Heart right ventricle (tissue), 16 donors: ENCODE measurements at regions not wholly inside any gene's neighbourhood (a gene's known extent, or its start where the extent isn't known, plus 50 kb on each side); places are given as distances from the start of the nearest gene placed in this dataset.

ENCODE experiments used
- ATAC-seq, 8 donors: fragments of 200-7000 bp; cut with Tn5 transposase; one replicate each; pipeline ENCODE4 v1.9.1; 2020; ENCODE audit warnings: mild to moderate bottlenecking in 8 of 8, moderate library complexity in 8 of 8, moderate number of reproducible peaks in 1 of 8
- DNase-seq, 2 donors: peaks; one replicate each; pipeline ENCODE4 v3.0.0-alpha.2; 2020
- H3K27ac ChIP-seq, 10 donors: fragments of 200-600 bp; sonication (generic) in 2 of 10; one replicate each; pipeline versions ENCODE4 v1.5.0 to v1.8.0; 2020 to 2022; ENCODE audit warnings: mild to moderate bottlenecking in 3 of 10
- H3K27me3 ChIP-seq, 7 donors: fragments of 200-600 bp; one replicate each; pipeline ENCODE4 v1.8.0; 2021 to 2022; ENCODE audit warnings: mild to moderate bottlenecking in 2 of 7
- H3K36me3 ChIP-seq, 9 donors: fragments of 200-600 bp; sonication (generic) in 1 of 9; one replicate each; pipeline versions ENCODE4 v1.5.0 to v1.8.0; 2020 to 2022; ENCODE audit warnings: mild to moderate bottlenecking in 2 of 9
- H3K4me1 ChIP-seq, 9 donors: fragments of 200-600 bp; sonication (generic) in 1 of 9; one replicate each; pipeline versions ENCODE4 v1.5.0 to v1.8.0; 2020 to 2022; ENCODE audit warnings: mild to moderate bottlenecking in 4 of 9
- H3K4me3 ChIP-seq, 10 donors: fragments of 200-600 bp; sonication (generic) in 2 of 10; one replicate each; pipeline versions ENCODE4 v1.5.0 to v1.8.0; 2020 to 2022; ENCODE audit warnings: mild to moderate bottlenecking in 7 of 10, moderate library complexity in 2 of 10
- H3K9me3 ChIP-seq, 11 donors: fragments of 200-600 bp in 10 of 11; sonication (generic) in 2 of 11; one replicate each; pipeline versions ENCODE4 v1.5.0 to v1.8.0; 2013 to 2022; ENCODE audit warnings: mild to moderate bottlenecking in 2 of 11, control low read depth in 1 of 11, moderate library complexity in 1 of 11
- WGBS, 2 donors: extraction: QIAGEN DNeasy Blood & Tissue Kit; methylation state at CpG; one replicate each; pipeline ENCODE4 v1.1.7; 2013; ENCODE audit warnings: inconsistent platforms in 1 of 2; 5-methylcytosine and 5-hydroxymethylcytosine counted together
- intact Hi-C, 10 donors: fragments of 100-400 bp; cut with DNase I; formaldehyde crosslinking; loops; one replicate each; pipeline versions ENCODE4 v1.11.1 to v1.14.2; 2022
- TF ChIP-seq, protein P1 (sequence below), 9 donors: fragments of 200-600 bp; sonication (generic) in 2 of 9; IDR thresholded peaks; one replicate each; pipeline versions ENCODE4 v1.5.0 to v1.8.0; 2021 to 2022; ENCODE audit warnings: antibody characterized with exemption in 9 of 9, mild to moderate bottlenecking in 5 of 9, moderate library complexity in 1 of 9
- donor health status: Arrhythmogenic right ventricular cardiomyopathy.
- donor health status: ischemic (EF 13 %, LVEDD 7.1; RV severe dilation, severe dysfunction).
- donor health status: healthy with polysubstance abuse.
- donor health status: DM: no; HTN: yes; CAD: no.
- donor health status: DM: no; HTN: no; CAD: no.
- donor health status: ischemic (EF 25% LVEDD 6.9; RV normal size, moderate dysfunction).
- donor health status: ischemic (EF 25% LVEDD 5.7; RV mildly dilated, moderate dysfunction).
- donor health status: healthy.
- donor health status: DM: yes; HTN: yes; CAD: no.
- donor health status: Ischemic cardiomyopathy.
- donor health status: ischemic (EF 35%, LVEDD 5.7; RV mildly dilated, moderate dysfunction).
- donor health status: nonischemic (EF 11% LVEDD 7.7; RV severe dilation, severe dysfunction).
- donor health status: DM: yes; HTN: yes; CAD: no.
- donor health status: PGD.
- donor health status: ischemic (EF 29% LVEDD 5.4; RV normal size, mild dysfunction).
- donor health status: nonischemic (EF 23%, LVEDD 6.1; RV moderate dilation, normal function).

DNA sequence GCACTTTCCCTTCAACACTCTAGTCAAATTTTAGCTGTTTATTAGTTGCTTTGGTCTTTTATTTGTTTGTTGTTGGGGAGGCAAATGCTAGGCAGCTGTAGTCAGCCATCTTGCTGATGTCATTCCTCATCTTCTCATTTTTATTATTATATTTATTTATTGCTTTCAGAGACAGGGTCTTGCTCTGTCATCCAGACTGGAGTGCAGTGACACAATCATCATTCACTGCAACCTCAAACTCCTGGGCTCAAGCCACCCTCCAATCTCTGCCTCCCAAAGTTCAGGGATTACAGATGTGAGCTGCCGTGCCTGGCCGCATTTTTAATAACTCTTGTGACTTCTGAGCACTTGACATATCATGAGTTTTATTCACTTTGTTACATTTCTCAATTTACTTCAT, 441.4 kb downstream of the DIPK2A start:
- no peak overlapping the region for H3K27ac ChIP-seq
- intact Hi-C loops: no loop called here
- no peaks in the 10 kb centered on the region for H3K4me1 ChIP-seq
- DNase-seq (no peak), ATAC-seq (no peak)
- H3K9me3 ChIP-seq: peaks cover 0 to 11% (median 0%) of the 10 kb centered on the region in 11 donors
- no peaks in the 10 kb centered on the region for H3K36me3 ChIP-seq
- 94 to 95% methylated on average over 2 of the region's 2 CpGs for whole genome bisulfite sequencing, 2 donors
- no peak overlapping the region for H3K4me3 ChIP-seq
- TF ChIP-seq, protein P1, sequence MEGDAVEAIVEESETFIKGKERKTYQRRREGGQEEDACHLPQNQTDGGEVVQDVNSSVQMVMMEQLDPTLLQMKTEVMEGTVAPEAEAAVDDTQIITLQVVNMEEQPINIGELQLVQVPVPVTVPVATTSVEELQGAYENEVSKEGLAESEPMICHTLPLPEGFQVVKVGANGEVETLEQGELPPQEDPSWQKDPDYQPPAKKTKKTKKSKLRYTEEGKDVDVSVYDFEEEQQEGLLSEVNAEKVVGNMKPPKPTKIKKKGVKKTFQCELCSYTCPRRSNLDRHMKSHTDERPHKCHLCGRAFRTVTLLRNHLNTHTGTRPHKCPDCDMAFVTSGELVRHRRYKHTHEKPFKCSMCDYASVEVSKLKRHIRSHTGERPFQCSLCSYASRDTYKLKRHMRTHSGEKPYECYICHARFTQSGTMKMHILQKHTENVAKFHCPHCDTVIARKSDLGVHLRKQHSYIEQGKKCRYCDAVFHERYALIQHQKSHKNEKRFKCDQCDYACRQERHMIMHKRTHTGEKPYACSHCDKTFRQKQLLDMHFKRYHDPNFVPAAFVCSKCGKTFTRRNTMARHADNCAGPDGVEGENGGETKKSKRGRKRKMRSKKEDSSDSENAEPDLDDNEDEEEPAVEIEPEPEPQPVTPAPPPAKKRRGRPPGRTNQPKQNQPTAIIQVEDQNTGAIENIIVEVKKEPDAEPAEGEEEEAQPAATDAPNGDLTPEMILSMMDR (IDR thresholded peaks at IDR 0.05): no peak
- no peaks in the 10 kb centered on the region for H3K27me3 ChIP-seq

- Histone ChIP-seq H3K4me1 (no peaks in the 10 kb centered on the region), H3K36me3 (no peaks in the 10 kb centered on the region), H3K27ac (no peak overlapping the region), H3K9me3 (peaks cover 0 to 10% (median 0%) of the 10 kb centered on the region in 11 donors), H3K27me3 (no peaks in the 10 kb centered on the region), H3K4me3 (no peak overlapping the region)
- TF ChIP-seq, protein P1 (IDR thresholded peaks at IDR 0.05): no peak
- 0 to 48% methylated on average over 1 of the region's 1 CpG for WGBS, 2 donors
- intact Hi-C loops: no loop called here
- ATAC-seq (no peak), DNase-seq (no peak)
These were observed 443.9 kb downstream of the DIPK2A start for GRCh38 chr3:144415492-144415891.

DNA sequence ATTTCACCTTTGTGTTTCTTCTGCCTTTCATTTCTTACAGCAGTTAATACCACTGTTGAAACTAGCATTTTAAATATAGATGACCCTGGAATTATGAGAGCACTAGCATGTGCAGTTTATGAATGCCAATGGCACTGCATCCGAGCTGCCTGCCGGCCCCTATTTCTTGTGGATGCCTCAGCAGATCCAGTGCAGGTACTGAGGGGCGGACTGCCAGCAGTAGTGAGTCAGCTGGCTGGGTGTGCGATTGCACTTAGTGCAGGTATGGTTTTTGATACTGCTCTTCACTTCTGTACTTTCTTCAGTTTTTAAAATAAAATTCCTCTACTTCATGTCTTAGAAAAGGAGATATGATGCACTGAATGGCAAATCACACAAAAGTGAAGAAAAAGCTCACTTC, 453.0 kb downstream of the DIPK2A start:
- intact Hi-C loops: no loop called here
- DNase-seq (no peak), ATAC-seq (no peak)
- H3K27ac ChIP-seq: no peak overlapping the region
- no peaks in the 10 kb centered on the region for H3K9me3 ChIP-seq
- no peaks in the 10 kb centered on the region for H3K4me1 ChIP-seq
- no peak overlapping the region for H3K4me3 ChIP-seq
- TF ChIP-seq, protein P1 (IDR thresholded peaks at IDR 0.05): no peak
- 85 to 94% methylated on average over 4 of the region's 4 CpGs for WGBS, 2 donors
- H3K27me3 ChIP-seq: no peaks in the 10 kb centered on the region
- H3K36me3 ChIP-seq: no peaks in the 10 kb centered on the region

DNA sequence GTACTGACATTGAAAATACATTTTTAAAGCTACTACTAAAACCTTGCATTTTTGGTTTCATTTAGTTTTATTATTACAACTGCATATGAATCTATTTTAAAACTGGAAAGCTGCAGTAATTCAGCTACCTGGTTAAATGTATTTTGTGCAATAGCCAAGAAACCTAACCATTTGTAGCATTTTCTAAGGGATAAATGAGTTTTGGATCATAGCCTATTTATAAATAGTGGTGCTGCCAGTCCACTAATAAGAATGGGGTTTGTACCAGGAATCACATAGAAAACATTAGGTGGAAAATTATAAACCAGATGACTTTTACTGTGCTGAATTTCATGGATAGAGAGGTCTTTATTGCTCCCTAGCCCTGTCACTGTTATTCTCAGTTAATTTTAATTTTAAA, 454.7 kb downstream of the DIPK2A start:
- Histone ChIP-seq H3K4me3 (no peak overlapping the region), H3K27ac (no peak overlapping the region), H3K4me1 (no peaks in the 10 kb centered on the region), H3K27me3 (no peaks in the 10 kb centered on the region), H3K36me3 (no peaks in the 10 kb centered on the region), H3K9me3 (no peaks in the 10 kb centered on the region)
- TF ChIP-seq, protein P1 (IDR thresholded peaks at IDR 0.05): no peak
- intact Hi-C loops: no loop called here
- no peak for ATAC-seq
- DNase-seq: no peak

DNA sequence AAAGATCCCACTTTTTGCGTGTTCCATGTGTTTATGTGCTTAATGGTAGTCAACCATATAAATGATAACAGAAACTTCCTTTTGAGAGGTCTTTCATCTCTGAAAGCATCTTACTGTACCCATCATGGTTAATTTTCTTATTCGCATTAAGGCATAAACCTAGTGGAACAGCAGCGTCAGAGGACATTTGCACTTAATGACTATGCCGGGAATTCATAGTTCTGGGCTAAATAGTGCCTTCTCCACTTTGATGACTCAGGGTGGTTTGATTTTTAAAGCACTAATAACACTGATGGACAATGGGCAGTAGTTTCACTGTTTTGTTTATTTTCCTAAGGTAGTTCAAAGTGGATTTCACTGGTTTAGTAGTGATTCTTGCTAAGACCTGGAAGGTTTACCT, 455.3 kb downstream of the DIPK2A start:
- DNase-seq (no peak), ATAC-seq (no peak)
- Histone ChIP-seq H3K4me1 (no peaks in the 10 kb centered on the region), H3K9me3 (no peaks in the 10 kb centered on the region), H3K4me3 (no peak overlapping the region), H3K27me3 (no peaks in the 10 kb centered on the region), H3K27ac (no peak overlapping the region), H3K36me3 (no peaks in the 10 kb centered on the region)
- 93 to 94% methylated on average over 4 of the region's 4 CpGs for WGBS, 2 donors
- TF ChIP-seq, protein P1 (IDR thresholded peaks at IDR 0.05): no peak
- intact Hi-C loops: no loop called here
